ENCODE measurements at regions not wholly inside any gene's neighbourhood (a gene's known extent, or its start where the extent isn't known, plus 50 kb on each side); places are given as distances from the start of the nearest gene placed in this dataset.

DNA sequence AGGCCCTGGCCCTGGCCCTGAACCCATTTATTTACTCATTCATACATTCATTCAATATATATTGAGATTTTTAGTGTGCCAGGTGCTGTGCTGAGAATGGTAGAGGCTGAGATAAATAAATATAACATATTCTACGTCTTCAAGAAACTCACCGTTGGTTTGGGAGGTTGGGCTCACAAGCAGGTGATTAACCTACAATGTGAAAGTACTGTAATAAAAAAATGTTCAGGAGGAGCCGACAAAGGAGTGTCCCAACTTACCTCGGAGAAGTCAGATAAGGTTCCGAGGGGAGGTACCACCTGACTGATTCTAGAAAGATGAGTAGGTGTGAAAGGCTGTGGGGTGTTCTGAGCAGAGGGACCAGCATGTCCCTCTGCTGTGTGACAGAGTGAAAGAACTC is 479.6 kb upstream of the KLF4 start (continued):
- no peak for TF ChIP-seq ZFX (IDR thresholded peaks at IDR 0.05)

DNA sequence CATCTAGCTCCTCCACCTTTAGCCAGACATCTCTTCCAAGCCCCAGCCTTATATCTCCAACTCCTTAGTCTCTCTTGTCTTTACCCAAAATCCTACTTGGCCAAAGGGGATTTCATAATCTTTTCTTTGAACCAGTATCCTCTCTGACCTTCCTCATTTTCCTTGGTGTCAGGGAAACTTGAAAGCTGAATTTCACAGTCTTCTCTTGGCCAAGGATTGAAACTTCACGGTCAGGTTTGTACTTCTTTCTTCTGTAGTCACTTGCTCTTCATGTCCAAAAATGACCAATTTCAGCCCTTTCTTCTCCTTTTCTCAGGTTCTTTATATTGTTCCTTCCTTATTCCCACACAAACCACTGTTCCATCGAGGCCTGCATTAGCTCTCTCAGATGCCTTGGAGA is 473.7 kb upstream of the KLF4 start:
- Histone ChIP-seq H3K9me2 (ENCODE audit: insufficient read depth) (no peaks in the 10 kb centered on the region), H3K9me3 (ENCODE audit: control insufficient read depth in 1 of 2, insufficient read depth in 1 of 2, low read depth in 1 of 2, low read length in 2 of 2) (no peaks in the 10 kb centered on the region), H3K27me3 (ENCODE audit: insufficient read depth, low read length) (no peaks in the 10 kb centered on the region), H3K4me3 (replicated peaks in 1 of 2; ENCODE audit: low read depth in 1 of 2, low read length in 2 of 2) (no peak overlapping the region), H3K4me2 (ENCODE audit: low read length) (no peak overlapping the region), H3K27ac (ENCODE audit: low read depth, low read length) (no peak overlapping the region), H2AFZ (ENCODE audit: low read depth, low read length, poor library complexity, severe bottlenecking) (no peak overlapping the region), H3K79me2 (ENCODE audit: insufficient read depth, low read length) (no peaks in the 10 kb centered on the region), H3K9ac (ENCODE audit: low read length) (no peak overlapping the region), H3K4me1 (ENCODE audit: control insufficient read depth in 1 of 2, insufficient read depth in 2 of 2, low read length in 2 of 2) (no peaks in the 10 kb centered on the region), H3K36me3 (ENCODE audit: control insufficient read depth in 1 of 2, insufficient read depth in 2 of 2, low read length in 2 of 2) (no peaks in the 10 kb centered on the region), H4K20me1 (ENCODE audit: insufficient read depth) (no peaks in the 10 kb centered on the region)
- DNase-seq (ENCODE audit: low read depth, low spot score) = no peak
- CTCF ChIA-PET = no interaction called here
- POLR2A ChIA-PET = no interaction called here
- no TSS peak for BruUV-seq (replicated peaks)
- intact Hi-C loops (cut with micrococcal nuclease) = no loop called here
- RAD21 ChIA-PET (ENCODE audit: low non-redundant PET in 1 of 2, low total read pairs in 2 of 2, uncharacterized antibody in 2 of 2, unreplicated experiment in 2 of 2) = no interaction called here
- no peak for ATAC-seq
- TF ChIP-seq POLR2A (IDR thresholded peaks at IDR 0.05; ENCODE audit: borderline replicate concordance, extremely low read depth, insufficient read depth, insufficient read length) = no peak
- no peak for TF ChIP-seq POLR2AphosphoS5 (IDR thresholded peaks at IDR 0.05; ENCODE audit: low read depth, low read length)
- no peak for TF ChIP-seq EZH2phosphoT487 (IDR thresholded peaks at IDR 0.05; ENCODE audit: borderline replicate concordance)
- no peak for TF ChIP-seq ZFX (IDR thresholded peaks at IDR 0.05)
- TF ChIP-seq SP1 (IDR thresholded peaks at IDR 0.05; ENCODE audit: low read depth) = no peak
- TF ChIP-seq, protein P1, sequence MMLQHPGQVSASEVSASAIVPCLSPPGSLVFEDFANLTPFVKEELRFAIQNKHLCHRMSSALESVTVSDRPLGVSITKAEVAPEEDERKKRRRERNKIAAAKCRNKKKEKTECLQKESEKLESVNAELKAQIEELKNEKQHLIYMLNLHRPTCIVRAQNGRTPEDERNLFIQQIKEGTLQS (IDR thresholded peaks at IDR 0.05) = no peak
- no peak for TF ChIP-seq SRF (IDR thresholded peaks at IDR 0.05; ENCODE audit: low read depth)
- TF ChIP-seq FOSL1 (IDR thresholded peaks at IDR 0.05; ENCODE audit: low read depth) = no peak
- TF ChIP-seq YY1 (IDR thresholded peaks at IDR 0.05; ENCODE audit: extremely low read depth, insufficient replicate concordance, low read depth, low read length) = no peak
- TF ChIP-seq, protein P2, sequence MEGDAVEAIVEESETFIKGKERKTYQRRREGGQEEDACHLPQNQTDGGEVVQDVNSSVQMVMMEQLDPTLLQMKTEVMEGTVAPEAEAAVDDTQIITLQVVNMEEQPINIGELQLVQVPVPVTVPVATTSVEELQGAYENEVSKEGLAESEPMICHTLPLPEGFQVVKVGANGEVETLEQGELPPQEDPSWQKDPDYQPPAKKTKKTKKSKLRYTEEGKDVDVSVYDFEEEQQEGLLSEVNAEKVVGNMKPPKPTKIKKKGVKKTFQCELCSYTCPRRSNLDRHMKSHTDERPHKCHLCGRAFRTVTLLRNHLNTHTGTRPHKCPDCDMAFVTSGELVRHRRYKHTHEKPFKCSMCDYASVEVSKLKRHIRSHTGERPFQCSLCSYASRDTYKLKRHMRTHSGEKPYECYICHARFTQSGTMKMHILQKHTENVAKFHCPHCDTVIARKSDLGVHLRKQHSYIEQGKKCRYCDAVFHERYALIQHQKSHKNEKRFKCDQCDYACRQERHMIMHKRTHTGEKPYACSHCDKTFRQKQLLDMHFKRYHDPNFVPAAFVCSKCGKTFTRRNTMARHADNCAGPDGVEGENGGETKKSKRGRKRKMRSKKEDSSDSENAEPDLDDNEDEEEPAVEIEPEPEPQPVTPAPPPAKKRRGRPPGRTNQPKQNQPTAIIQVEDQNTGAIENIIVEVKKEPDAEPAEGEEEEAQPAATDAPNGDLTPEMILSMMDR (IDR thresholded peaks at IDR 0.05 in 2 of 3, conservative IDR thresholded peaks at IDR 0.05 in 1 of 3; ENCODE audit: borderline replicate concordance in 1 of 3, insufficient read depth in 1 of 3, low read depth in 2 of 3, low read length in 2 of 3) = no peak
- TF ChIP-seq EZH2 (IDR thresholded peaks at IDR 0.05) = no peak
- TF ChIP-seq RAD21 (IDR thresholded peaks at IDR 0.05; ENCODE audit: low read depth) = no peak
- TF ChIP-seq CBX3 (IDR thresholded peaks at IDR 0.05; ENCODE audit: low read depth) = no peak

Measured in HCT116 (cell line).